Vagina (tissue), 2 donors: ENCODE measurements at regions not wholly inside any gene's neighbourhood (a gene's known extent, or its start where the extent isn't known, plus 50 kb on each side); places are given as distances from the start of the nearest gene placed in this dataset.

ENCODE experiments used
- CTCF ChIP-seq, 3 experiments: fragments of 450-650 bp in 2 of 3; fragments of 200-600 bp in 1 of 3; sonication (generic) in 1 of 3; IDR thresholded peaks; one replicate each; pipeline ENCODE4 v1.5.1; 2017 to 2019; ENCODE audit warnings: antibody characterized with exemption in 3 of 3, mild to moderate bottlenecking in 2 of 3, moderate library complexity in 2 of 3
- POLR2A ChIP-seq, 2 donors: fragments of 450-650 bp; IDR thresholded peaks; one replicate each; pipeline ENCODE4 v1.6.1; 2017; ENCODE audit warnings: antibody characterized with exemption in 2 of 2, mild to moderate bottlenecking in 2 of 2, moderate library complexity in 2 of 2

- no peak for TF ChIP-seq CTCF (IDR thresholded peaks at IDR 0.05)
- TF ChIP-seq POLR2A (IDR thresholded peaks at IDR 0.05) = no peak
Observed at GRCh38 chr3:76565496-76566210, 474.2 kb upstream of the ROBO2 start.
